MM.1S (cell line): ENCODE measurements at regions not wholly inside any gene's neighbourhood (a gene's known extent, or its start where the extent isn't known, plus 50 kb on each side); places are given as distances from the start of the nearest gene placed in this dataset.

Source experiments
- CTCF ChIP-seq: fragments of 300-600 bp; sonication (generic); IDR thresholded peaks from 2 replicates; pipeline ENCODE4 v1.5.1; 2016; ENCODE audit warnings: antibody characterized with exemption, low read length, mixed read lengths
- EZH2 ChIP-seq: fragments of 300-600 bp; sonication (generic); optimal IDR thresholded peaks from 2 replicates; pipeline ENCODE3; 2017; ENCODE audit warnings: low read depth, mild to moderate bottlenecking, antibody characterized with exemption, low read length, mixed read lengths
- EZH2phosphoT487 ChIP-seq: fragments of 300-600 bp; sonication (generic); IDR thresholded peaks from 2 replicates; pipeline ENCODE4 v1.6.1; 2018; ENCODE audit warnings: antibody characterized with exemption, low read length

- TF ChIP-seq CTCF (no peak), EZH2 (no peak), EZH2phosphoT487 (no peak)
Observed at GRCh38 chrX:140250391-140250790, 254.5 kb downstream of the SOX3 start.
